Esophagus muscularis mucosa (tissue), 3 donors: ENCODE measurements at regions not wholly inside any gene's neighbourhood (a gene's known extent, or its start where the extent isn't known, plus 50 kb on each side); places are given as distances from the start of the nearest gene placed in this dataset.
"Not testable (repeated sequence)": the region's sequence is repeated elsewhere in the genome, so short reads cannot be mapped to it uniquely, and the experiment has no call there.

Experiments used
- POLR2A ChIP-seq: fragments of 450-650 bp; IDR thresholded peaks from one replicate; pipeline ENCODE4 v1.6.1; 2017; ENCODE audit warnings: antibody characterized with exemption, moderate library complexity, mild to moderate bottlenecking, low read depth
- POLR2AphosphoS5 ChIP-seq, 2 donors: sonication (generic); formaldehyde crosslinking; IDR thresholded peaks; one replicate each; pipeline ENCODE4 v1.6.1; 2017; ENCODE audit warnings: antibody characterized with exemption in 2 of 2
- TF ChIP-seq, protein P1 (sequence below), 3 experiments: fragments of 200-600 bp in 2 of 3; fragments of 450-650 bp in 1 of 3; sonication (generic) in 2 of 3; IDR thresholded peaks; one replicate each; pipeline ENCODE4 v1.5.1; 2017 to 2019; ENCODE audit warnings: antibody characterized with exemption in 3 of 3, mild to moderate bottlenecking in 2 of 3, moderate library complexity in 1 of 3

DNA sequence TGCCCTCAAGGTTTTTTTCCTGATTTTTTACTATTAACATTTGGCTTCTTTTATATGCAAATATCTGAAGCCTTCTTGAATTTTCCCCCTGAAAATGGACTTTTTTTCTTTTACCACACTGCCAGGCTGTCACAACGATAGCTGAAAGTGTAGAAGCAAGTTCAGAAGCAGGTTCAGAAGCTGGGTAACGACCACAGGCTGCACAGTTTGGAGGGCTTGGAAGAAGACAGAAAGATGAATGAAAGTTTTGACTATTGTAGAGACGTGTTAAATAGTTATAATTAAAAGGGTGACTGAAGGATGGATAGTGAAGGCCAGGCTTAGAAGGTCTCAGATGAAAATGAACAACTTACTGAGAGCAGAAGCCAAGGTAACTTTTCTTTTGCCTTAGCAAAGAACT lies 826.4 kb downstream of the FOXD4L5 start:
- TF ChIP-seq, protein P1, sequence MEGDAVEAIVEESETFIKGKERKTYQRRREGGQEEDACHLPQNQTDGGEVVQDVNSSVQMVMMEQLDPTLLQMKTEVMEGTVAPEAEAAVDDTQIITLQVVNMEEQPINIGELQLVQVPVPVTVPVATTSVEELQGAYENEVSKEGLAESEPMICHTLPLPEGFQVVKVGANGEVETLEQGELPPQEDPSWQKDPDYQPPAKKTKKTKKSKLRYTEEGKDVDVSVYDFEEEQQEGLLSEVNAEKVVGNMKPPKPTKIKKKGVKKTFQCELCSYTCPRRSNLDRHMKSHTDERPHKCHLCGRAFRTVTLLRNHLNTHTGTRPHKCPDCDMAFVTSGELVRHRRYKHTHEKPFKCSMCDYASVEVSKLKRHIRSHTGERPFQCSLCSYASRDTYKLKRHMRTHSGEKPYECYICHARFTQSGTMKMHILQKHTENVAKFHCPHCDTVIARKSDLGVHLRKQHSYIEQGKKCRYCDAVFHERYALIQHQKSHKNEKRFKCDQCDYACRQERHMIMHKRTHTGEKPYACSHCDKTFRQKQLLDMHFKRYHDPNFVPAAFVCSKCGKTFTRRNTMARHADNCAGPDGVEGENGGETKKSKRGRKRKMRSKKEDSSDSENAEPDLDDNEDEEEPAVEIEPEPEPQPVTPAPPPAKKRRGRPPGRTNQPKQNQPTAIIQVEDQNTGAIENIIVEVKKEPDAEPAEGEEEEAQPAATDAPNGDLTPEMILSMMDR (IDR thresholded peaks at IDR 0.05) = not testable (repeated sequence)
- TF ChIP-seq POLR2A; POLR2AphosphoS5 (IDR thresholded peaks at IDR 0.05): not testable (repeated sequence)
